ENCODE measurements at regions not wholly inside any gene's neighbourhood (a gene's known extent, or its start where the extent isn't known, plus 50 kb on each side); places are given as distances from the start of the nearest gene placed in this dataset.

DNA sequence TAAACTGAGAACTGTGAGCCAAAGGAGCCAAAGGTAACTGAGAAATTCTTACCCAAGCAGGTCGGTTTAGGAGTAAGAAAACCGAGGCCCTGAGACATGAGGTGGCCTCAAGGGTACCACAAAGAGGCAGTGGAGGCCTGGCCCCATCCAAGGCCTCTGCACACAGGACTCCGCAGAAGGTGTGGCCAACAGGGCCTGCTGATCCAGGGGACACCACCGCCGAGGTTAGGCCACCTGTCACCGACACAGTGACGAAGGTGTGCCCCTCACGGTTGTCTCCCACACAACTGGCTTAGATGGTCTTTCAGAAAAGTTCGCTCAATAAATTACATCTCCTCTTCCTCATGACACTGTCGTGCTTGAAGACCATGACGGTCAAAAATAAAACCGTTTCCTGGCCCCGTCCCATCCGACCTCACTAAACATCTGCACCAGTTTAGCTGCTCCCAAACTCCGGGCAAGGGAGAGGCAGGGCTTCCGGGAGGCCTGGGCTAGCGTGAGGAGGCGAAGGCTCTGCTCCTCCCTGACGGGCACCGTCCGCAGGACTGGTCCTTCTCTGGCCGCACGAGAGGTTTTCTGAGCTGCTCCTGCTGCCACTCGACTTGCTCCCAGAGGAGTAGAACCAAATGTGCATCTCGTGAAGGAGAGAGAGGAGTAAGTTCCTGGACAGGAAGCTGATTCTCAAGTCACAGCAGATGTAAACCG, 442.0 kb downstream of the EIPR1 start:
- Histone ChIP-seq H3K79me2 (ENCODE audit: low read length) (no peaks in the 10 kb centered on the region), H3K27ac (ENCODE audit: low read length) (no peak overlapping the region)

DNA sequence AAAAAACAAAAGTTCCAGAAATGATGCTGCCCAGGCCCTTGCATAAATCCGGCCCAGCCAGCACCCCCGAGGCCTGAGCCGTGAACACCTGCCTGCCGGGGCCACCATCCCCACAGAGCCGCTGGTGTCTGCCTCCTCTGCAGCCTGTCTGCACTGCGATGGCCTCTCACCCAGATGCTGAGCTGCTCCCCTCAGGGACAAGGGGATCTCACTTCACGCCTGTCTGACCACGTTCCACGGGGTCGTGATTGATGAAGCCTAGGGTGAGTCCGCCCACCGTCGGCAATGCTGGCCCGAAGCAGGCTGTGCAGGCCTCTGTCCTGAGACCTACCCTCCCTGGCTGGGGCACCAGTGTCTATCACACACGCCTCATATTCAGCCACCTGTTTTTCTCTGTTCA, 444.2 kb downstream of the EIPR1 start:
- H3K4me3 ChIP-seq (ENCODE audit: low read length), result no peak overlapping the region
- H3K27ac ChIP-seq (ENCODE audit: low read length), result no peak overlapping the region
- H2AFZ ChIP-seq (ENCODE audit: low read depth, low read length), result no peak overlapping the region
- no peaks in the 10 kb centered on the region for H3K4me1 ChIP-seq (ENCODE audit: low read length)
- H3K36me3 ChIP-seq (replicated peaks; ENCODE audit: low read depth, low read length), result no peaks in the 10 kb centered on the region
- no peaks in the 10 kb centered on the region for H4K20me1 ChIP-seq (ENCODE audit: insufficient read depth, low read length)
- H3K9me3 ChIP-seq (ENCODE audit: insufficient read depth, low read length), result no peaks in the 10 kb centered on the region
- H3K9ac ChIP-seq (ENCODE audit: low read length), result no peak overlapping the region
- no peak for TF ChIP-seq EZH2phosphoT487 (IDR thresholded peaks at IDR 0.05; ENCODE audit: low read depth)
- TF ChIP-seq CTCF (IDR thresholded peaks at IDR 0.05; ENCODE audit: low read depth, low read length), result no peak
- no peak overlapping the region for H3K4me2 ChIP-seq (ENCODE audit: low read length)
- H3K79me2 ChIP-seq (ENCODE audit: low read length), result no peaks in the 10 kb centered on the region
- H3K27me3 ChIP-seq (ENCODE audit: low read depth, low read length), result no peaks in the 10 kb centered on the region

More for the DNA sequence above, 442.0 kb downstream of the EIPR1 start:
- no peaks in the 10 kb centered on the region for H3K9me3 ChIP-seq (ENCODE audit: insufficient read depth, low read length)
- no peaks in the 10 kb centered on the region for H3K27me3 ChIP-seq (ENCODE audit: low read depth, low read length)
- no peak overlapping the region for H2AFZ ChIP-seq (ENCODE audit: low read depth, low read length)
- TF ChIP-seq EZH2phosphoT487 (IDR thresholded peaks at IDR 0.05; ENCODE audit: low read depth), result no peak
- no peaks in the 10 kb centered on the region for H3K36me3 ChIP-seq (replicated peaks; ENCODE audit: low read depth, low read length)
- H3K4me3 ChIP-seq (ENCODE audit: low read length), result no peak overlapping the region
- no peaks in the 10 kb centered on the region for H4K20me1 ChIP-seq (ENCODE audit: insufficient read depth, low read length)
- H3K4me1 ChIP-seq (ENCODE audit: low read length), result no peaks in the 10 kb centered on the region
- no peak overlapping the region for H3K9ac ChIP-seq (ENCODE audit: low read length)
- no peak overlapping the region for H3K4me2 ChIP-seq (ENCODE audit: low read length)

GRCh38 chr2:2932692-2933305, 444.8 kb downstream of the EIPR1 start:
- H4K20me1 ChIP-seq (ENCODE audit: insufficient read depth, low read length), result no peaks in the 10 kb centered on the region
- TF ChIP-seq EZH2phosphoT487 (IDR thresholded peaks at IDR 0.05; ENCODE audit: low read depth) (no peak), CTCF (IDR thresholded peaks at IDR 0.05; ENCODE audit: low read depth, low read length) (no peak)
- no peaks in the 10 kb centered on the region for H3K9me3 ChIP-seq (ENCODE audit: insufficient read depth, low read length)
- H2AFZ ChIP-seq (ENCODE audit: low read depth, low read length), result no peak overlapping the region
- H3K27me3 ChIP-seq (ENCODE audit: low read depth, low read length), result no peaks in the 10 kb centered on the region
- no peak overlapping the region for H3K9ac ChIP-seq (ENCODE audit: low read length)
- no peaks in the 10 kb centered on the region for H3K4me1 ChIP-seq (ENCODE audit: low read length)
- no peaks in the 10 kb centered on the region for H3K36me3 ChIP-seq (replicated peaks; ENCODE audit: low read depth, low read length)
- no peaks in the 10 kb centered on the region for H3K79me2 ChIP-seq (ENCODE audit: low read length)
- no peak overlapping the region for H3K4me2 ChIP-seq (ENCODE audit: low read length)
- no peak overlapping the region for H3K27ac ChIP-seq (ENCODE audit: low read length)
- H3K4me3 ChIP-seq (ENCODE audit: low read length), result no peak overlapping the region

GRCh38 chr2:2932189-2932588, 445.4 kb downstream of the EIPR1 start:
- no peaks in the 10 kb centered on the region for H3K9me3 ChIP-seq (ENCODE audit: insufficient read depth, low read length)

More at GRCh38 chr2:2932189-2932588, 445.4 kb downstream of the EIPR1 start:
- TF ChIP-seq CTCF (IDR thresholded peaks at IDR 0.05; ENCODE audit: low read depth, low read length), result no peak
- Histone ChIP-seq H3K9ac (ENCODE audit: low read length) (no peak overlapping the region), H3K4me2 (ENCODE audit: low read length) (no peak overlapping the region), H3K4me1 (ENCODE audit: low read length) (peaks cover 2% of the 10 kb centered on the region; the same call in 1 of the 2 replicates), H3K27ac (ENCODE audit: low read length) (no peak overlapping the region), H4K20me1 (ENCODE audit: insufficient read depth, low read length) (no peaks in the 10 kb centered on the region), H2AFZ (ENCODE audit: low read depth, low read length) (no peak overlapping the region), H3K4me3 (ENCODE audit: low read length) (no peak overlapping the region), H3K36me3 (replicated peaks; ENCODE audit: low read depth, low read length) (no peaks in the 10 kb centered on the region), H3K27me3 (ENCODE audit: low read depth, low read length) (no peaks in the 10 kb centered on the region), H3K79me2 (ENCODE audit: low read length) (no peaks in the 10 kb centered on the region)
